Neural progenitor cell (in vitro differentiated cells): ENCODE measurements at regions not wholly inside any gene's neighbourhood (a gene's known extent, or its start where the extent isn't known, plus 50 kb on each side); places are given as distances from the start of the nearest gene placed in this dataset.

ENCODE experiments used
- DNase-seq: peaks from one replicate; pipeline ENCODE4 v3.0.0-alpha.2; 2016; ENCODE audit warnings: low spot score
- H2AFZ ChIP-seq: fragments of 200-600 bp; sonication (generic); replicated peaks from 2 replicates; pipeline ENCODE4 v1.6.1; 2016; ENCODE audit warnings: antibody characterized with exemption
- H3F3A ChIP-seq: fragments of 200-600 bp; sonication (generic); 2 replicates; pipeline ENCODE4 v1.6.1; 2016; ENCODE audit warnings: antibody characterized with exemption, low read depth
- H3K27ac ChIP-seq: fragments of 200-600 bp; sonication (generic); 2 replicates; pipeline ENCODE4 v1.5.1; 2016; ENCODE audit warnings: mild to moderate bottlenecking
- H3K27me3 ChIP-seq: fragments of 200-600 bp; sonication (generic); 2 replicates; pipeline ENCODE4 v1.6.1; 2016; ENCODE audit warnings: mild to moderate bottlenecking, moderate library complexity
- H3K36me3 ChIP-seq: fragments of 200-600 bp; sonication (generic); 2 replicates; pipeline ENCODE4 v1.5.1; 2016
- H3K4me1 ChIP-seq: fragments of 200-600 bp; sonication (generic); 2 replicates; pipeline ENCODE4 v1.6.1; 2016; ENCODE audit warnings: mixed run types
- H3K4me2 ChIP-seq: fragments of 200-600 bp; sonication (generic); 2 replicates; pipeline ENCODE4 v1.6.1; 2016
- H3K4me3 ChIP-seq: fragments of 200-600 bp; sonication (generic); 2 replicates; pipeline ENCODE4 v1.5.1; 2016
- H3K79me2 ChIP-seq: fragments of 200-600 bp; sonication (generic); 2 replicates; pipeline ENCODE4 v1.6.1; 2016; ENCODE audit warnings: low read depth
- H3K9ac ChIP-seq: fragments of 200-600 bp; sonication (generic); 2 replicates; pipeline ENCODE4 v1.6.1; 2016
- H3K9me3 ChIP-seq: fragments of 200-600 bp; sonication (generic); 2 replicates; pipeline ENCODE4 v1.5.1; 2016; ENCODE audit warnings: low read depth
- H4K20me1 ChIP-seq: fragments of 200-600 bp; sonication (generic); 2 replicates; pipeline ENCODE4 v1.6.1; 2016; ENCODE audit warnings: low read depth
- H3K27ac Mint-ChIP-seq: 3 replicates; pipeline ENCODE4 v1.8.0; 2021; ENCODE audit warnings: mixed read lengths
- H3K27me3 Mint-ChIP-seq: 2 replicates; pipeline ENCODE4 v1.8.0; 2022; ENCODE audit warnings: low read depth, mild to moderate bottlenecking, inconsistent platforms, moderate library complexity, mixed read lengths; ENCODE audit not compliant: insufficient read depth
- H3K36me3 Mint-ChIP-seq: 3 replicates; pipeline ENCODE4 v1.8.0; 2021; ENCODE audit warnings: mixed read lengths
- H3K4me1 Mint-ChIP-seq: 3 replicates; pipeline ENCODE4 v1.8.0; 2021; ENCODE audit warnings: mixed read lengths
- H3K4me3 Mint-ChIP-seq: 3 replicates; pipeline ENCODE4 v1.8.0; 2021; ENCODE audit warnings: mild to moderate bottlenecking, moderate library complexity, mixed read lengths
- H3K9me3 Mint-ChIP-seq: 3 replicates; pipeline ENCODE4 v1.8.0; 2020; ENCODE audit warnings: mixed read lengths
- EZH2 ChIP-seq: fragments of 200-600 bp; sonication (generic); IDR thresholded peaks from 2 replicates; pipeline ENCODE4 v1.6.1; 2017; ENCODE audit warnings: antibody characterized with exemption, mild to moderate bottlenecking, moderate library complexity
- EZH2phosphoT487 ChIP-seq: fragments of 200-600 bp; sonication (generic); IDR thresholded peaks from 2 replicates; pipeline ENCODE4 v1.6.1; 2017; ENCODE audit warnings: antibody characterized with exemption
- TF ChIP-seq, protein P1 (sequence below): fragments of 200-600 bp; sonication (generic); IDR thresholded peaks from 2 replicates; pipeline ENCODE4 v1.5.1; 2017; ENCODE audit warnings: antibody characterized with exemption, mild to moderate bottlenecking

DNA sequence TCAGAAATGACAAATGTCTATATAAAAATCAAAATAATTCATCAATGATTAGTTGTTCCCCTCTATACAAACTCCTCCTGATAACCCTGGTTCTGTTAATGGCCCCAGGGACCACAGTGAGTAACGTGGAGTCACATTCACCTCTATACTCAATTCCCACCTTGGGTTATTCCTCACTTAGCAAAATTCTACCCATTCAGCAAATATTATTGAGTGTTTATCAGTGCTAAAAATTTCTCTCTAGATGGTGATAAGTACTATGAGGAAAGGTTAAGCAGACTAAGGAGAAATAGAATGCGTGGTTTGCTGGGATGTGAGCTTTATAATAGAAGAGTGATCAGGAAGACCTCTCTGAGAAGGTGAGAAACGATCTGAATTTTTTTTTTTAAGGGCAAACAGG, 1124.5 kb downstream of the BCL11A start:
- Histone ChIP-seq H3K27me3 (no peaks in the 10 kb centered on the region), H3K4me3 (no peak overlapping the region), H3K4me2 (no peak overlapping the region), H3K9ac (no peak overlapping the region), H4K20me1 (no peaks in the 10 kb centered on the region), H2AFZ (no peak overlapping the region), H3K9me3 (no peaks in the 10 kb centered on the region), H3F3A (no peaks in the 10 kb centered on the region), H3K36me3 (no peaks in the 10 kb centered on the region), H3K27ac (no peak overlapping the region), H3K79me2 (no peaks in the 10 kb centered on the region), H3K4me1 (no peaks in the 10 kb centered on the region)
- no peak for TF ChIP-seq EZH2
- TF ChIP-seq, protein P1, sequence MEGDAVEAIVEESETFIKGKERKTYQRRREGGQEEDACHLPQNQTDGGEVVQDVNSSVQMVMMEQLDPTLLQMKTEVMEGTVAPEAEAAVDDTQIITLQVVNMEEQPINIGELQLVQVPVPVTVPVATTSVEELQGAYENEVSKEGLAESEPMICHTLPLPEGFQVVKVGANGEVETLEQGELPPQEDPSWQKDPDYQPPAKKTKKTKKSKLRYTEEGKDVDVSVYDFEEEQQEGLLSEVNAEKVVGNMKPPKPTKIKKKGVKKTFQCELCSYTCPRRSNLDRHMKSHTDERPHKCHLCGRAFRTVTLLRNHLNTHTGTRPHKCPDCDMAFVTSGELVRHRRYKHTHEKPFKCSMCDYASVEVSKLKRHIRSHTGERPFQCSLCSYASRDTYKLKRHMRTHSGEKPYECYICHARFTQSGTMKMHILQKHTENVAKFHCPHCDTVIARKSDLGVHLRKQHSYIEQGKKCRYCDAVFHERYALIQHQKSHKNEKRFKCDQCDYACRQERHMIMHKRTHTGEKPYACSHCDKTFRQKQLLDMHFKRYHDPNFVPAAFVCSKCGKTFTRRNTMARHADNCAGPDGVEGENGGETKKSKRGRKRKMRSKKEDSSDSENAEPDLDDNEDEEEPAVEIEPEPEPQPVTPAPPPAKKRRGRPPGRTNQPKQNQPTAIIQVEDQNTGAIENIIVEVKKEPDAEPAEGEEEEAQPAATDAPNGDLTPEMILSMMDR = no peak
- TF ChIP-seq EZH2phosphoT487 = no peak
- Mint-ChIP-seq H3K27me3 (peaks cover 4% of the 10 kb centered on the region), H3K9me3 (peaks cover 17% of the 10 kb centered on the region), H3K4me1 (peaks cover 4% of the 10 kb centered on the region), H3K36me3 (peaks cover 2% of the 10 kb centered on the region), H3K4me3 (no peak overlapping the region), H3K27ac (no peak overlapping the region)
- no peak for DNase-seq

- Histone ChIP-seq H3K4me1 (no peaks in the 10 kb centered on the region), H3K27me3 (no peaks in the 10 kb centered on the region), H3F3A (no peaks in the 10 kb centered on the region), H2AFZ (no peak overlapping the region), H3K27ac (no peak overlapping the region), H3K4me3 (no peak overlapping the region), H4K20me1 (no peaks in the 10 kb centered on the region), H3K9ac (no peak overlapping the region), H3K4me2 (no peak overlapping the region), H3K36me3 (no peaks in the 10 kb centered on the region), H3K9me3 (no peaks in the 10 kb centered on the region), H3K79me2 (no peaks in the 10 kb centered on the region)
- H3K27me3 Mint-ChIP-seq = peaks cover 4% of the 10 kb centered on the region
- TF ChIP-seq EZH2phosphoT487 = no peak
- no peak for TF ChIP-seq EZH2
- TF ChIP-seq, protein P1 = no peak
- peaks cover 17% of the 10 kb centered on the region for H3K9me3 Mint-ChIP-seq
- DNase-seq = peak; percentile 2
- H3K4me1 Mint-ChIP-seq = peaks cover 4% of the 10 kb centered on the region
- peaks cover 2% of the 10 kb centered on the region for H3K36me3 Mint-ChIP-seq
- H3K27ac Mint-ChIP-seq = no peak overlapping the region
- H3K4me3 Mint-ChIP-seq = no peak overlapping the region
Observed at GRCh38 chr2:59427980-59428379, 1125.5 kb downstream of the BCL11A start.

- H3K4me2 ChIP-seq = no peak overlapping the region
- no peaks in the 10 kb centered on the region for H3F3A ChIP-seq
- no peak overlapping the region for H3K4me3 ChIP-seq
- H3K9ac ChIP-seq = no peak overlapping the region
- Mint-ChIP-seq H3K27me3 (peaks cover 4% of the 10 kb centered on the region), H3K9me3 (no peaks in the 10 kb centered on the region), H3K4me3 (no peak overlapping the region), H3K27ac (no peak overlapping the region), H3K4me1 (peaks cover 4% of the 10 kb centered on the region), H3K36me3 (no peaks in the 10 kb centered on the region)
- no peaks in the 10 kb centered on the region for H3K36me3 ChIP-seq
- H3K27me3 ChIP-seq = no peaks in the 10 kb centered on the region
- no peak for DNase-seq
- H3K27ac ChIP-seq = no peak overlapping the region
- no peaks in the 10 kb centered on the region for H3K79me2 ChIP-seq
- TF ChIP-seq EZH2phosphoT487 = no peak
- TF ChIP-seq EZH2 = no peak
- TF ChIP-seq, protein P1 = no peak
- H4K20me1 ChIP-seq = no peaks in the 10 kb centered on the region
- no peaks in the 10 kb centered on the region for H3K9me3 ChIP-seq
- H3K4me1 ChIP-seq = no peaks in the 10 kb centered on the region
- H2AFZ ChIP-seq = no peak overlapping the region
Observed at GRCh38 chr2:59425247-59425646, 1128.2 kb downstream of the BCL11A start.
